Sigmoid colon (tissue), 6 donors: ENCODE measurements at regions not wholly inside any gene's neighbourhood (a gene's known extent, or its start where the extent isn't known, plus 50 kb on each side); places are given as distances from the start of the nearest gene placed in this dataset.

Experiments
- DNase-seq: peaks from one replicate; pipeline ENCODE4 v3.0.0-alpha.2; 2019
- H3K27ac ChIP-seq, 4 donors: fragments of 200-600 bp; sonication (generic); one replicate each; pipeline ENCODE4 v1.5.1; 2016 to 2019; ENCODE audit warnings: mild to moderate bottlenecking in 1 of 4
- H3K27me3 ChIP-seq, 3 donors: fragments of 200-600 bp; sonication (generic); one replicate each; pipeline ENCODE4 v1.5.1; 2019; ENCODE audit warnings: mild to moderate bottlenecking in 1 of 3
- H3K36me3 ChIP-seq, 4 donors: fragments of 200-600 bp; sonication (generic); one replicate each; pipeline ENCODE4 v1.5.1; 2016 to 2019
- H3K4me1 ChIP-seq, 4 donors: fragments of 200-600 bp; sonication (generic); one replicate each; pipeline ENCODE4 v1.5.1; 2017 to 2019
- H3K4me3 ChIP-seq, 4 donors: fragments of 200-600 bp; sonication (generic); one replicate each; pipeline ENCODE4 v1.5.1; 2017 to 2019; ENCODE audit warnings: mild to moderate bottlenecking in 2 of 4, moderate library complexity in 1 of 4
- H3K9me3 ChIP-seq, 4 donors: fragments of 200-600 bp in 3 of 4; sonication (generic) in 3 of 4; one replicate each; pipeline versions ENCODE4 v1.5.1 to v1.6.1; 2013 to 2019
- CTCF ChIP-seq, 4 experiments: fragments of 450-650 bp in 3 of 4; fragments of 200-600 bp in 1 of 4; IDR thresholded peaks; one replicate each; pipeline ENCODE4 v1.5.1; 2016 to 2019; ENCODE audit warnings: antibody characterized with exemption in 4 of 4, mild to moderate bottlenecking in 3 of 4, moderate library complexity in 2 of 4
- EP300 ChIP-seq, 4 donors: sonication (generic); formaldehyde crosslinking; IDR thresholded peaks; one replicate each; pipeline ENCODE4 v1.6.1; 2017; ENCODE audit warnings: antibody characterized with exemption in 4 of 4
- POLR2A ChIP-seq, 2 donors: fragments of 450-650 bp; IDR thresholded peaks; one replicate each; pipeline ENCODE4 v1.6.1; 2016; ENCODE audit warnings: antibody characterized with exemption in 2 of 2, mild to moderate bottlenecking in 2 of 2, moderate library complexity in 2 of 2
- POLR2AphosphoS5 ChIP-seq, 4 donors: sonication (generic); formaldehyde crosslinking; IDR thresholded peaks; one replicate each; pipeline ENCODE4 v1.6.1; 2017; ENCODE audit warnings: antibody characterized with exemption in 4 of 4
- WGBS, 2 donors: extraction: QIAGEN DNeasy Blood & Tissue Kit; methylation state at CpG; one replicate each; pipeline ENCODE4 v1.1.7; 2013; 5-methylcytosine and 5-hydroxymethylcytosine counted together
- intact Hi-C: fragments of 100-400 bp; cut with DNase I; formaldehyde crosslinking; loops from one replicate; pipeline ENCODE4 v1.15.1; 2023
- donor health status: healthy with polysubstance abuse.
- donor health status: healthy.

- intact Hi-C loops: no loop called here
- DNase-seq: no peak
- H3K9me3 ChIP-seq: no peaks in the 10 kb centered on the region
- TF ChIP-seq EP300 (IDR thresholded peaks at IDR 0.05): no peak
- no peak overlapping the region for H3K27ac ChIP-seq
- H3K36me3 ChIP-seq: no peaks in the 10 kb centered on the region
- no peaks in the 10 kb centered on the region for H3K27me3 ChIP-seq
- H3K4me1 ChIP-seq: no peaks in the 10 kb centered on the region
- no peak overlapping the region for H3K4me3 ChIP-seq
Measured at GRCh38 chr2:76446872-76447271, 736.2 kb upstream of the GCFC2 start.

- TF ChIP-seq POLR2A (IDR thresholded peaks at IDR 0.05) (no peak), POLR2AphosphoS5 (IDR thresholded peaks at IDR 0.05) (no peak), CTCF (IDR thresholded peaks at IDR 0.05) (no peak), EP300 (IDR thresholded peaks at IDR 0.05) (no peak)
- no peak overlapping the region for H3K27ac ChIP-seq
- DNase-seq: no peak
- no peaks in the 10 kb centered on the region for H3K4me1 ChIP-seq
- intact Hi-C loops: no loop called here
- no peaks in the 10 kb centered on the region for H3K27me3 ChIP-seq
- no peaks in the 10 kb centered on the region for H3K9me3 ChIP-seq
- WGBS, 2 donors: 78 to 84% methylated on average over 3 of the region's 3 CpGs
- no peak overlapping the region for H3K4me3 ChIP-seq
- no peaks in the 10 kb centered on the region for H3K36me3 ChIP-seq
Measured at GRCh38 chr2:76445880-76446279, 735.2 kb upstream of the GCFC2 start.

- TF ChIP-seq POLR2AphosphoS5 (IDR thresholded peaks at IDR 0.05): no peak
- TF ChIP-seq EP300 (IDR thresholded peaks at IDR 0.05): no peak
- TF ChIP-seq CTCF (IDR thresholded peaks at IDR 0.05): no peak
- no peak for TF ChIP-seq POLR2A (IDR thresholded peaks at IDR 0.05)
- intact Hi-C loops: no loop called here
Measured at GRCh38 chr2:76444732-76445131, 734.0 kb upstream of the GCFC2 start.

GRCh38 chr2:76437564-76437963 lies 726.8 kb upstream of the GCFC2 start:
- Histone ChIP-seq H3K4me3 (no peak overlapping the region), H3K36me3 (no peaks in the 10 kb centered on the region), H3K27me3 (no peaks in the 10 kb centered on the region), H3K27ac (no peak overlapping the region), H3K4me1 (no peaks in the 10 kb centered on the region), H3K9me3 (no peaks in the 10 kb centered on the region)
- 87 to 93% methylated on average over 3 of the region's 3 CpGs for WGBS, 2 donors
- no peak for DNase-seq
- TF ChIP-seq POLR2AphosphoS5 (IDR thresholded peaks at IDR 0.05) (no peak), POLR2A (IDR thresholded peaks at IDR 0.05) (no peak)
- intact Hi-C loops: no loop called here

More at GRCh38 chr2:76444732-76445131, 734.0 kb upstream of the GCFC2 start:
- no peaks in the 10 kb centered on the region for H3K4me1 ChIP-seq
- no peak overlapping the region for H3K4me3 ChIP-seq
- DNase-seq: no peak
- H3K27me3 ChIP-seq: no peaks in the 10 kb centered on the region
- H3K27ac ChIP-seq: no peak overlapping the region
- H3K36me3 ChIP-seq: no peaks in the 10 kb centered on the region
- H3K9me3 ChIP-seq: no peaks in the 10 kb centered on the region
- 79 to 83% methylated on average over 3 of the region's 3 CpGs for WGBS, 2 donors

GRCh38 chr2:76429374-76429773 lies 718.7 kb upstream of the GCFC2 start:
- 16 to 65% methylated on average over 2 of the region's 2 CpGs for WGBS, 2 donors
- H3K4me1 ChIP-seq: no peaks in the 10 kb centered on the region
- TF ChIP-seq EP300 (IDR thresholded peaks at IDR 0.05) (no peak), POLR2A (IDR thresholded peaks at IDR 0.05) (no peak), POLR2AphosphoS5 (IDR thresholded peaks at IDR 0.05) (no peak), CTCF (IDR thresholded peaks at IDR 0.05) (no peak)
- no peaks in the 10 kb centered on the region for H3K36me3 ChIP-seq
- no peak for DNase-seq
- no peak overlapping the region for H3K27ac ChIP-seq
- H3K9me3 ChIP-seq: no peaks in the 10 kb centered on the region
- no peak overlapping the region for H3K4me3 ChIP-seq
- intact Hi-C loops: no loop called here
- H3K27me3 ChIP-seq: no peaks in the 10 kb centered on the region

- Histone ChIP-seq H3K27ac (no peak overlapping the region), H3K27me3 (no peaks in the 10 kb centered on the region), H3K9me3 (no peaks in the 10 kb centered on the region), H3K36me3 (no peaks in the 10 kb centered on the region), H3K4me1 (no peaks in the 10 kb centered on the region), H3K4me3 (no peak overlapping the region)
- TF ChIP-seq POLR2AphosphoS5 (IDR thresholded peaks at IDR 0.05) (no peak), CTCF (IDR thresholded peaks at IDR 0.05) (no peak), POLR2A (IDR thresholded peaks at IDR 0.05) (no peak), EP300 (IDR thresholded peaks at IDR 0.05) (no peak)
- intact Hi-C loops: no loop called here
- DNase-seq: no peak
Measured at GRCh38 chr2:76427452-76427851, 716.7 kb upstream of the GCFC2 start.
